H54 (cell line): ENCODE measurements at regions not wholly inside any gene's neighbourhood (a gene's known extent, or its start where the extent isn't known, plus 50 kb on each side); places are given as distances from the start of the nearest gene placed in this dataset.

Experiments
- DNase-seq: peaks from one replicate; pipeline ENCODE4 v3.0.0; 2011; ENCODE audit warnings: low spot score, mixed read lengths; ENCODE audit not compliant: insufficient read length
- FAIRE-seq: peaks from 3 replicates; lab custom pipeline; 2011; peaks lifted over from hg19 to GRCh38; lab: Jason Lieb, UNC
- POLR2A ChIP-seq: IDR thresholded peaks from 2 replicates; pipeline ENCODE4 v1.6.1; 2011; ENCODE audit warnings: low read depth, mild to moderate bottlenecking, low read length

- DNase-seq (no peak), FAIRE-seq (no peak)
- no peak for TF ChIP-seq POLR2A
These were observed 63.1 kb downstream of the TSN start for GRCh38 chr2:121818546-121818945.

- TF ChIP-seq POLR2A, result no peak
- DNase-seq, result no peak
- FAIRE-seq, result no peak
These were observed 64.4 kb downstream of the TSN start for GRCh38 chr2:121819846-121820245.

GRCh38 chr2:121821476-121822158, 66.2 kb downstream of the TSN start:
- DNase-seq (no peak), FAIRE-seq (no peak)

GRCh38 chr2:121824264-121824663, 68.8 kb downstream of the TSN start:
- no peak for TF ChIP-seq POLR2A
- FAIRE-seq (no peak), DNase-seq (no peak)

More at GRCh38 chr2:121821476-121822158, 66.2 kb downstream of the TSN start:
- TF ChIP-seq POLR2A, result no peak

GRCh38 chr2:121825003-121825950, 69.8 kb downstream of the TSN start:
- DNase-seq (no peak), FAIRE-seq (no peak)
- no peak for TF ChIP-seq POLR2A

GRCh38 chr2:121826036-121826435, 70.6 kb downstream of the TSN start:
- FAIRE-seq (no peak), DNase-seq (no peak)
- no peak for TF ChIP-seq POLR2A

- DNase-seq (no peak), FAIRE-seq (no peak)
- TF ChIP-seq POLR2A, result no peak
These were observed 72.9 kb downstream of the TSN start for GRCh38 chr2:121828281-121828731.

GRCh38 chr2:121830809-121831208, 75.4 kb downstream of the TSN start:
- no peak for TF ChIP-seq POLR2A
- FAIRE-seq, result no peak
- no peak for DNase-seq

- no peak for DNase-seq
- no peak for TF ChIP-seq POLR2A
- FAIRE-seq, result no peak
These were observed 76.4 kb downstream of the TSN start for GRCh38 chr2:121831841-121832240.

- FAIRE-seq (no peak), DNase-seq (no peak)
- no peak for TF ChIP-seq POLR2A
These were observed 77.2 kb downstream of the TSN start for GRCh38 chr2:121832412-121833357.

- FAIRE-seq (no peak), DNase-seq (no peak)
- no peak for TF ChIP-seq POLR2A
These were observed 77.9 kb downstream of the TSN start for GRCh38 chr2:121833358-121833723.

GRCh38 chr2:121836611-121837010, 81.2 kb downstream of the TSN start:
- TF ChIP-seq POLR2A, result no peak
- FAIRE-seq, result no peak
- DNase-seq, result no peak

- TF ChIP-seq POLR2A, result no peak
- no peak for DNase-seq
- FAIRE-seq, result no peak
These were observed 82.1 kb downstream of the TSN start for GRCh38 chr2:121837591-121837990.
